Prostate gland (tissue), 2 donors: ENCODE measurements at regions not wholly inside any gene's neighbourhood (a gene's known extent, or its start where the extent isn't known, plus 50 kb on each side); places are given as distances from the start of the nearest gene placed in this dataset.

ENCODE experiments used
- DNase-seq: peaks from one replicate; pipeline ENCODE4 v3.0.0-alpha.2; 2019; ENCODE audit warnings: low spot score
- H3K27ac ChIP-seq, 2 donors: fragments of 200-600 bp; sonication (generic); 2 replicates each; pipeline ENCODE4 v1.5.1; 2017 to 2019
- H3K27me3 ChIP-seq: fragments of 200-600 bp; sonication (generic); replicated peaks from 2 replicates; pipeline ENCODE4 v1.5.1; 2019; ENCODE audit not compliant: insufficient read depth
- H3K36me3 ChIP-seq, 2 donors: fragments of 200-600 bp; sonication (generic); 1 replicate in 1 of 2; 2 replicates in 1 of 2; pipeline versions ENCODE4 v1.5.1 to v1.8.1; 2017 to 2019
- H3K4me1 ChIP-seq: fragments of 200-600 bp; sonication (generic); replicated peaks from 2 replicates; pipeline ENCODE4 v1.5.1; 2019
- H3K4me3 ChIP-seq, 2 donors: fragments of 200-600 bp; sonication (generic); 2 replicates each; pipeline ENCODE4 v1.5.1; 2017 to 2019
- H3K9me3 ChIP-seq: fragments of 200-600 bp; sonication (generic); 2 replicates; pipeline ENCODE4 v1.5.1; 2017
- CTCF ChIP-seq, 4 experiments: fragments of 200-600 bp in 2 of 4; fragments of 450-650 bp in 2 of 4; sonication (generic) in 2 of 4; IDR thresholded peaks; 1 replicate in 3 of 4; 2 replicates in 1 of 4; pipeline ENCODE4 v1.5.1; 2016 to 2019; ENCODE audit warnings: antibody characterized with exemption in 4 of 4, mild to moderate bottlenecking in 2 of 4, moderate library complexity in 2 of 4
- POLR2A ChIP-seq: fragments of 450-650 bp; IDR thresholded peaks from one replicate; pipeline ENCODE4 v1.6.1; 2016; ENCODE audit warnings: antibody characterized with exemption, mild to moderate bottlenecking
- POLR2AphosphoS5 ChIP-seq: sonication (generic); formaldehyde crosslinking; IDR thresholded peaks from one replicate; pipeline ENCODE4 v1.6.1; 2017; ENCODE audit warnings: antibody characterized with exemption
- WGBS: methylation state at CpG from one replicate; pipeline ENCODE4 v1.1.5; 2018; 5-methylcytosine and 5-hydroxymethylcytosine counted together
- intact Hi-C: fragments of 100-400 bp; cut with DNase I; formaldehyde crosslinking; loops from one replicate; pipeline ENCODE4 v1.14.2; 2022

- DNase-seq: no peak
- TF ChIP-seq POLR2AphosphoS5 (no peak), CTCF (IDR thresholded peaks at IDR 0.05) (no peak), POLR2A (no peak)
- Histone ChIP-seq H3K27ac (no peak overlapping the region), H3K27me3 (no peaks in the 10 kb centered on the region), H3K4me1 (no peaks in the 10 kb centered on the region), H3K36me3 (no peaks in the 10 kb centered on the region), H3K4me3 (no peak overlapping the region), H3K9me3 (no peaks in the 10 kb centered on the region)
- 87% methylated on average over 1 of the region's 1 CpG for WGBS
- intact Hi-C loops: no loop called here
Observed at GRCh38 chr1:195970209-195970608, 638.0 kb downstream of the KCNT2 start.

GRCh38 chr1:195965475-195965874 lies 642.8 kb downstream of the KCNT2 start:
- no peak overlapping the region for H3K4me3 ChIP-seq
- H3K27ac ChIP-seq: no peak overlapping the region
- intact Hi-C loops: no loop called here
- no peaks in the 10 kb centered on the region for H3K36me3 ChIP-seq
- no peaks in the 10 kb centered on the region for H3K9me3 ChIP-seq
- H3K4me1 ChIP-seq: no peaks in the 10 kb centered on the region
- DNase-seq: no peak
- TF ChIP-seq CTCF (IDR thresholded peaks at IDR 0.05): no peak
- TF ChIP-seq POLR2A: no peak
- TF ChIP-seq POLR2AphosphoS5: no peak
- WGBS: 88% methylated on average over 6 of the region's 6 CpGs
- H3K27me3 ChIP-seq: no peaks in the 10 kb centered on the region

- DNase-seq: no peak
- H3K4me3 ChIP-seq: no peak overlapping the region
- no peaks in the 10 kb centered on the region for H3K9me3 ChIP-seq
- WGBS: 42% methylated on average over 3 of the region's 3 CpGs
- intact Hi-C loops: no loop called here
- H3K27ac ChIP-seq: no peak overlapping the region
- TF ChIP-seq CTCF (IDR thresholded peaks at IDR 0.05) (no peak), POLR2A (no peak), POLR2AphosphoS5 (no peak)
- no peaks in the 10 kb centered on the region for H3K27me3 ChIP-seq
- no peaks in the 10 kb centered on the region for H3K4me1 ChIP-seq
- no peaks in the 10 kb centered on the region for H3K36me3 ChIP-seq
Observed at GRCh38 chr1:195965036-195965435, 643.2 kb downstream of the KCNT2 start.

GRCh38 chr1:195964516-195964915 lies 643.7 kb downstream of the KCNT2 start:
- no peaks in the 10 kb centered on the region for H3K27me3 ChIP-seq
- no peak for DNase-seq
- intact Hi-C loops: no loop called here
- TF ChIP-seq CTCF (IDR thresholded peaks at IDR 0.05) (no peak), POLR2A (no peak), POLR2AphosphoS5 (no peak)
- no peak overlapping the region for H3K4me3 ChIP-seq
- H3K36me3 ChIP-seq: no peaks in the 10 kb centered on the region
- H3K27ac ChIP-seq: no peak overlapping the region
- H3K4me1 ChIP-seq: no peaks in the 10 kb centered on the region
- no peaks in the 10 kb centered on the region for H3K9me3 ChIP-seq

GRCh38 chr1:195962051-195962450 lies 646.2 kb downstream of the KCNT2 start:
- no peaks in the 10 kb centered on the region for H3K36me3 ChIP-seq
- intact Hi-C loops: no loop called here
- H3K27ac ChIP-seq: no peak overlapping the region
- no peak for DNase-seq
- no peaks in the 10 kb centered on the region for H3K4me1 ChIP-seq
- H3K4me3 ChIP-seq: no peak overlapping the region
- TF ChIP-seq POLR2AphosphoS5 (no peak), POLR2A (no peak), CTCF (IDR thresholded peaks at IDR 0.05) (no peak)
- no peaks in the 10 kb centered on the region for H3K27me3 ChIP-seq
- H3K9me3 ChIP-seq: no peaks in the 10 kb centered on the region
